ENCODE measurements at regions not wholly inside any gene's neighbourhood (a gene's known extent, or its start where the extent isn't known, plus 50 kb on each side); places are given as distances from the start of the nearest gene placed in this dataset.

DNA sequence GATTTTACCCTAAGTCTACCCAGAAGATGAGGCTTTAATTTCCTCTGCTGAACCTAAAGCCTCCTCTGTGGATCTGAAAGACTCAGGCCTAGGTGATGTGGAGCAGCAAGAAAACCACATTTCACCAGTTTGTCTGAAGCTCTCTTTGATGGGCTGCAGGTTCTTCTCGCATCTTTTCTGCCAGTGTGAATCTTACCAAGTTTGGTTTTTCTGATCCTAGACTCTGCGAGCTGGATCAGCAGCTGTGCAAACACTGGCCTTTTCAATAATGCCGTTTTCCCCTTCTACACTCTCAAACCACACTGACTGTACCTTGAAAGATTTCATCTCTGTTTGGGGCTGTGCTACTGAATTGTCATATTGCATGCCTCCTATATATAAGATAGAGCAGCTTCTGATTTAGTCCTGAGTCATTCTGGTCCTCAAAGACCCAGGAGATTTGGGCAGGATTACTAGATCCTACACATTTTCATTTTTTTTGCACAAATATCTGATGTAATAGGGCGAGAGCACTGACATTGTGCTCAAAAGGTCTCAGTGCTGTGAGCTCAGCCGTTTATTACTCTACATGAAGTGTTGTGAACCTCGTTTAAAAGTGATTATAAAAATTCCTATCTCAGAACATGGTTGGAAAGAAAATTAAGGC lies 133.6 kb upstream of the FAM9C start:
- Histone ChIP-seq H3F3A (ENCODE audit: low read depth) (no peaks in the 10 kb centered on the region), H3K27me3 (ENCODE audit: insufficient read depth, low read length, poor library complexity, severe bottlenecking) (no peaks in the 10 kb centered on the region), H4K20me1 (ENCODE audit: insufficient read depth, low read length, poor library complexity, severe bottlenecking) (no peaks in the 10 kb centered on the region), H3K9me3 (ENCODE audit: insufficient read depth, low read depth, low read length) (no peaks in the 10 kb centered on the region), H3K4me1 (ENCODE audit: insufficient read depth, low read length, poor library complexity, severe bottlenecking) (no peaks in the 10 kb centered on the region), H3K9me2 (replicated peaks; ENCODE audit: low read depth, low read length) (no peaks in the 10 kb centered on the region), H3K4me2 (ENCODE audit: low read depth, low read length, poor library complexity, severe bottlenecking) (no peak overlapping the region), H3K79me2 (ENCODE audit: insufficient read depth, low read length) (no peaks in the 10 kb centered on the region), H3K36me3 (ENCODE audit: insufficient read depth, low read length) (no peaks in the 10 kb centered on the region), H2AFZ (ENCODE audit: low read length) (no peak overlapping the region), H3K4me3 (ENCODE audit: low read length, poor library complexity, severe bottlenecking) (no peak overlapping the region), H3K9ac (ENCODE audit: low read depth, low read length, poor library complexity, severe bottlenecking) (no peak overlapping the region)
- no peak for TF ChIP-seq EZH2phosphoT487 (IDR thresholded peaks at IDR 0.05; ENCODE audit: borderline replicate concordance)
- TF ChIP-seq, protein P1, sequence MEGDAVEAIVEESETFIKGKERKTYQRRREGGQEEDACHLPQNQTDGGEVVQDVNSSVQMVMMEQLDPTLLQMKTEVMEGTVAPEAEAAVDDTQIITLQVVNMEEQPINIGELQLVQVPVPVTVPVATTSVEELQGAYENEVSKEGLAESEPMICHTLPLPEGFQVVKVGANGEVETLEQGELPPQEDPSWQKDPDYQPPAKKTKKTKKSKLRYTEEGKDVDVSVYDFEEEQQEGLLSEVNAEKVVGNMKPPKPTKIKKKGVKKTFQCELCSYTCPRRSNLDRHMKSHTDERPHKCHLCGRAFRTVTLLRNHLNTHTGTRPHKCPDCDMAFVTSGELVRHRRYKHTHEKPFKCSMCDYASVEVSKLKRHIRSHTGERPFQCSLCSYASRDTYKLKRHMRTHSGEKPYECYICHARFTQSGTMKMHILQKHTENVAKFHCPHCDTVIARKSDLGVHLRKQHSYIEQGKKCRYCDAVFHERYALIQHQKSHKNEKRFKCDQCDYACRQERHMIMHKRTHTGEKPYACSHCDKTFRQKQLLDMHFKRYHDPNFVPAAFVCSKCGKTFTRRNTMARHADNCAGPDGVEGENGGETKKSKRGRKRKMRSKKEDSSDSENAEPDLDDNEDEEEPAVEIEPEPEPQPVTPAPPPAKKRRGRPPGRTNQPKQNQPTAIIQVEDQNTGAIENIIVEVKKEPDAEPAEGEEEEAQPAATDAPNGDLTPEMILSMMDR (conservative IDR thresholded peaks at IDR 0.05; ENCODE audit: low read length): no peak

- H3K4me3 ChIP-seq (ENCODE audit: low read length, poor library complexity, severe bottlenecking): no peak overlapping the region
Measured at GRCh38 chrX:13175056-13175455, 130.6 kb upstream of the FAM9C start.

GRCh38 chrX:13170966-13171558 lies 126.6 kb upstream of the FAM9C start:
- H3K79me2 ChIP-seq (ENCODE audit: insufficient read depth, low read length): no peaks in the 10 kb centered on the region
- H3K4me3 ChIP-seq (ENCODE audit: low read length, poor library complexity, severe bottlenecking): no peak overlapping the region
- H3K9me2 ChIP-seq (replicated peaks; ENCODE audit: low read depth, low read length): no peaks in the 10 kb centered on the region
- no peaks in the 10 kb centered on the region for H3K27me3 ChIP-seq (ENCODE audit: insufficient read depth, low read length, poor library complexity, severe bottlenecking)
- no peaks in the 10 kb centered on the region for H3F3A ChIP-seq (ENCODE audit: low read depth)
- TF ChIP-seq EZH2phosphoT487 (IDR thresholded peaks at IDR 0.05; ENCODE audit: borderline replicate concordance): no peak
- TF ChIP-seq, protein P1 (conservative IDR thresholded peaks at IDR 0.05; ENCODE audit: low read length): no peak
- H3K4me2 ChIP-seq (ENCODE audit: low read depth, low read length, poor library complexity, severe bottlenecking): no peak overlapping the region
- H2AFZ ChIP-seq (ENCODE audit: low read length): no peak overlapping the region
- peaks cover 8% of the 10 kb centered on the region for H3K4me1 ChIP-seq (ENCODE audit: insufficient read depth, low read length, poor library complexity, severe bottlenecking)
- no peaks in the 10 kb centered on the region for H3K36me3 ChIP-seq (ENCODE audit: insufficient read depth, low read length)
- no peak overlapping the region for H3K9ac ChIP-seq (ENCODE audit: low read depth, low read length, poor library complexity, severe bottlenecking)
- H4K20me1 ChIP-seq (ENCODE audit: insufficient read depth, low read length, poor library complexity, severe bottlenecking): no peaks in the 10 kb centered on the region
- no peaks in the 10 kb centered on the region for H3K9me3 ChIP-seq (ENCODE audit: insufficient read depth, low read depth, low read length)

More at GRCh38 chrX:13175056-13175455, 130.6 kb upstream of the FAM9C start:
- Histone ChIP-seq H4K20me1 (ENCODE audit: insufficient read depth, low read length, poor library complexity, severe bottlenecking) (no peaks in the 10 kb centered on the region), H3K4me1 (ENCODE audit: insufficient read depth, low read length, poor library complexity, severe bottlenecking) (no peaks in the 10 kb centered on the region), H3K79me2 (ENCODE audit: insufficient read depth, low read length) (no peaks in the 10 kb centered on the region), H2AFZ (ENCODE audit: low read length) (no peak overlapping the region), H3K9me2 (replicated peaks; ENCODE audit: low read depth, low read length) (no peaks in the 10 kb centered on the region), H3K9ac (ENCODE audit: low read depth, low read length, poor library complexity, severe bottlenecking) (no peak overlapping the region), H3K27me3 (ENCODE audit: insufficient read depth, low read length, poor library complexity, severe bottlenecking) (no peaks in the 10 kb centered on the region), H3K4me2 (ENCODE audit: low read depth, low read length, poor library complexity, severe bottlenecking) (no peak overlapping the region), H3K36me3 (ENCODE audit: insufficient read depth, low read length) (no peaks in the 10 kb centered on the region), H3K9me3 (ENCODE audit: insufficient read depth, low read depth, low read length) (no peaks in the 10 kb centered on the region), H3F3A (ENCODE audit: low read depth) (no peaks in the 10 kb centered on the region)
- TF ChIP-seq, protein P1 (conservative IDR thresholded peaks at IDR 0.05; ENCODE audit: low read length): no peak
- no peak for TF ChIP-seq EZH2phosphoT487 (IDR thresholded peaks at IDR 0.05; ENCODE audit: borderline replicate concordance)

All from Loucy (cell line).